HG02981 (cell line): ENCODE measurements at regions not wholly inside any gene's neighbourhood (a gene's known extent, or its start where the extent isn't known, plus 50 kb on each side); places are given as distances from the start of the nearest gene placed in this dataset.

ENCODE experiments used
- ATAC-seq: cut with Tn5 transposase; IDR thresholded peaks from one replicate; pipeline ENCODE4 v1.9.1; 2021; ENCODE audit warnings: mild to moderate bottlenecking, moderate library complexity; ENCODE audit not compliant: unreplicated experiment

DNA sequence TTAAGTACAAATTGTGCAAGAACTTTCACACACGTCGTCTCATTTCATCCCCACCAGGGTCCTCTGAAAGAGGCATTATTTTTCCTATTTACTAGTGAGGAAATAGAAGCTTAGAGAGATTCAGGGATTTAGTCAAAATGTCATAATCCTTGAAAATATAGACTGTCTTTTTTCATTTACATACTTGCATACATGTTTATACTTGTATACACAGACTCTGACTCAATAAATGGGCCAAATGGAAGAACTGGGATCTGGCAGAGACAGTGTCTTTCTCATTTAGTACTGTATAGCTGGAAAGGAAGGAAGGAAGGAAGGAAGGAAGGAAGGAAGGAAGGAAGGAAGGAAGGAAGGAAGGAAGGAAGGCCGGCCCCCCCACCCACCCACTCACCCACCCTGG is 357.7 kb upstream of the SOX5 start:
- ATAC-seq = no peak

DNA sequence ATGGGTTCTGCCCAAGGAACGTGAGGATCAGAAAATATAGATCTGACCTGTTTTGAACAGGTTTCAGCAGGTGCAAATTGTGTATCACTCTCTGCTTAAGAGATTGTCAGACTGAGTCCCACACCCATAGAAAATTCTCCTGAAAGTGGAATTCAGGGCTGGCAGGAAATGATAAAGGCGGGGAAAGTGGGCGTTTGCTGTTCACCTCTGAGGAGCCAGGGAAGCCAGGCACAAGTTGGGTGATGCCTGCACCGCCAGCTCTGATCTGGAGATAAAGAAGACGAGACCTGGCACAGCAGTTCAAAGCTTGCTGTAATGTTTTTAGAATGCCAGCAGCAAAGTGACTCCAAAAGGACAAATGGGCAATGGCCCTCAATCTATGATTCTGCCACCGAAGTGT is 356.5 kb upstream of the SOX5 start:
- ATAC-seq = no peak

DNA sequence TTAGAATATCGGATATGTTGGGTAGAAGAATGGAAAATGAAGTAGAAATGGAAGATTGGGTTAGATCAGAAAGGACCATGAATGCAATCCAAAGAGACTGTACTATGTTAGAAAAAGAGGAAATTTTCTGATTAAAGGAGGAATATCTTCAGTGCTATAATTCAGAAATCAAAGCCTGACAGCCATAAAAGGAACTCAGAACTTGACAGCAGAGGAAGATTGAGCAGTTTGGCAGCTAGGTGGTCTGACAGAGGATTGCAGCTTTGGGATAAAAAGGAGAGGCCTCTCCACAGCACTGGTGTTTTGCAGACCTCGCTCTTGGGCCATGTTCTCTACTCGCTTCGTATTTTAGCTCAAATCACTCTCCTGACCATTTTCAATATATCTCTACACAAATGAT is 354.8 kb upstream of the SOX5 start:
- no peak for ATAC-seq

DNA sequence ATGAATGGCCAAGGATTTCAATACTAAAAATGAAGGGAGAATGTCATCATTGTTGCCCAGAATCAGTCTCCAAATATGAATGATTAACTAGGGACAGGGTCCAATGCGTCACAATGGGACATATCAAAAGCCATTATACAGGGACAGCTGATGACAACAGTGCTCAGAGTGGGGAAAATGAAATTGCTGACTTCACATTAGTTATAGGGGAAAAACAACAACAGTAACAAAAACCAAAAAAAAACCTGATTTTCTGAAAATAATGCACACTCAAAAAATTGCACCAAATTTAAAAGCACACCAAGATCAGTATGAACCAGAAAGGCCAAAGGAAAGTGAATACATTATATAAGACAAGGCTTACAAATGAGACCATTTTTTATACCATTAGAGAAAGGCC is 353.2 kb upstream of the SOX5 start:
- ATAC-seq = no peak

DNA sequence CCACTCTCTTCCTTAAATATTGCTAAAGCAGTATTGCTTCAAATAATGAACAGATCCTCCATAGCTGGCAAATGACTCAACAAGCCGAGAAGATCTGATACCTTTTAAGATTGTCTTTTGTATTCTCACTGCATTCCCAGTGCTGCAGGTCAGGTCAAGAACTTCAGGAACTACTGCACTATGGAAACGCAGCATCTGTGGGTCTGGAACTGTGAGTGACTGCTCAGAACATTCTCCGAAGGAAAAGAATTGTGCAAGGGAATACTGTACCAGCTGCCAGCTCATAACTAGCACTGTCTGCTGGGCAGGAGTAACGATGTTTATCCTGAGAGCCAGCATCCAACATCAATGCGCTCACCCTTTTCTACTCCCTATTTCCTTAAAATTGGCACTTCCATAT is 348.0 kb upstream of the SOX5 start:
- ATAC-seq = no peak

DNA sequence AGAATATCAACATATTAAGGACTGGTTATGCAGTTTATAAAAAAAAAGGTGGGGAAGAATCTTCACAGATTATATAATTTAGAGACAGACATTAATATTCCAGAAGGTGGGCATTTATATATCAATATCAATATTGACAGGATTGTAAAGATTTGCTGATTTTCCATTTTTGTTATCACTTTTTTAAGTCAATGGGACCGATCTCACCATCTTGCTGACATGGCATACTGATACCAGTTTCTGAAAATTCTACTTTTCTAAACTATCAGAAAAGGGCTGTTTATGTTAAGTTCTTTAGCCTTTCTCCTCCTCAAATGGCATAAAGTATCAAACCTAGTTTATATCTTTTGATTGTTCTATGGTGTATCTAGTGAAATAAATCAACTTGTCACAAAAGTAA is 344.1 kb upstream of the SOX5 start:
- no peak for ATAC-seq

DNA sequence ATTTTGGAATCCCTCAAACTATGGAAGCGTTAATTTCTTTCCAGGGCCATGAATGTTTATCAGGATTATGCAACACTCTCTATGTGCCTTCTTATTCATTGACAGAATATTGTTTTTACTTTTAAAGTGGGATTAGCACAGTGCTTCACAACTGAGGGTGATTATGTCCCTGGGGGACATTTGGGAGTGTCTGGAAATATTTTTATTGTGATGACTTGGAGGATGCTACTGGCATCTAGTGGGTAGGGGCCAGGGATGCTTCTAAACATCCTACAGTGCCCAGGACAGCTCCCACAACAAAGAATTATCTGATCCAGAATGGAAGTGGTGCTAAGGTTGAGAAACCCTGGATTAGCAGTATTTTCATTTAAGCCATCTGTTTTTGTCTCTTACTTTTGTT is 338.5 kb upstream of the SOX5 start:
- ATAC-seq = no peak

DNA sequence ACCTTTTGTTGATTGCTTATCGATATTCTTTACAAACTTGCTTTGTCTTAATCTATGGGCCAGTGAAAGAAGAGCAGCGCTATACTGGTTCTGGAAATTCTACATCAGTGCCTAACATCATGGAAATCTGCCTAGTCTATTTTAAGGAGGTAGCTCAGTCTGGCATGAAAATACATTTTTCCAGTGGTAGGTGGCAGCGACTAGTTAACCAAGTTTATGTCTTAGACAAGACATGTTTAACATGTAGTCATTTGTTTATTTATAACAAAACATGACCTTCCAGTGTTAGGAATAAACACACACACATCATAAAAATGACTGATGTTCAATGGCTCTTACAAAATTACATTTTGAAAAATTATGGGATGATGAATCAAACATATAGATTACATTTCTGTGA is 336.0 kb upstream of the SOX5 start:
- ATAC-seq = no peak

DNA sequence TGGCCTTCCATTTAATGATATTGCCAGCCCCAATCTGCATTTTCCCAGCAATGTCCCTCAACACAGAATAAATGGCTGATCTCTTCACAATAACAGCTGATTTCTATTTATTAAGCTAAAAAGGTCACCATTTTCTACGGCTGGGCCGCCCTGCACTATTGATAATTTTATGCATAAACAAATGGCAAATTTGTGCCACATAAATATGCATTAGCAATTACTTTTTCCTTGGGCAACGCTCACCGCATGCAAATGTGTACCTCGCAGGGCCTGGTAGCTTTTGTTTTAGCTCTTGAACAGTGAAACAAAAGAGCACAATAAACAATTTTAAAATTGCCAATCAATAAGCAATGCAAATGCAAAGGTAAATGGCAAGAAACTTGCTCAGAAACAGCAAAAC is 331.9 kb upstream of the SOX5 start:
- ATAC-seq = no peak

DNA sequence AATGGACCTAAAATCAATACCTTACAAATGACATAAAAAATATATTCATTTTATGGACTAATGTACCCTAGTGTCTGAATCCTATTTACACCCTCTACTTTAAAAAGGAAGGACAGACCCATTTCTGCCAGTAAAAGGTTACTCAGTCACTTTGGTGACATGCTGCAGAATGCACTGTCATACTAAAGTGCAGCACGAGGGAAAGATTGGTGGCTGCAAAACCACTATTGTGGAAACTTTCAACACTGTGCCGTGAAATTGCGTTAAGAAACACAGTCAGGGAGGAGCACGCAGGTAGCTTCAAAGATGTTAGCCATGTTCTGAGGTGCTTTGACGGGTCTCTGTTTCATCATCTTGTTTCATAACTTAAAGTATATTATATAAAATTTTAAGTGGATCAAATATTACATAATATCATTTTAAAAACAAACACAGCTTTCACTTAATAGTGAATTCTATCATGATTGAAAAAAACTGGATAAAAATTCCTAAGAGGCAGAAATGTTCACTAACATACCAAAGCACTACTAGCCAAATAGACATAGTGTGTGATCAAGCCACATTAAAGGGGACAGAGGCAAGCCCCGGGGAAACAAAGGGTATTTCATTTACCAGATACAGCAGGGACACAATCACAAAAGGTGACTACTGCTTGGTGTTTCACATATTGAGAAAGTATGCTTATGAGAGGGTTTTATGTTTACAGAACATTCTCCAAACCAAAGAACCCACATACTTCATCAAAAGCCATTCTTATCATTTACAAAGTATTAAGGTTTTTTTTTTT is 330.8 kb upstream of the SOX5 start:
- no peak for ATAC-seq

DNA sequence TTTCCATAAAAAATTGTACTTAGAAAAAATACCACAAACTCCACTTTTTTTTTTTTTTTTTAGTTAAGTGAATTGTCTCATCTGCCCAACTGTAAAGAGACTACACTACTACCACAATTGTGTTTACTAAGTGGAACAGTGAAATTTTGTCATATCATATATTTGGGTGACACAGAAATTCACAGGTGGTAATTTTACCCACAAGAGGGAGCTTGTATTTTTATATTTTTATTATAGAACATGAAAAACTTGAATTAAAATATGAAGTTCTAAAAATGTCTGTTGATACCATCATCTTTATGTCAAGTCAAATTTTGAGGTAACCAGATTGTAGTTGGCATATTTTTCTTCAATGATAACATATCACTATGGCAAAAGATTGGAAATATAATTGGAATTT is 329.4 kb upstream of the SOX5 start:
- no peak for ATAC-seq

DNA sequence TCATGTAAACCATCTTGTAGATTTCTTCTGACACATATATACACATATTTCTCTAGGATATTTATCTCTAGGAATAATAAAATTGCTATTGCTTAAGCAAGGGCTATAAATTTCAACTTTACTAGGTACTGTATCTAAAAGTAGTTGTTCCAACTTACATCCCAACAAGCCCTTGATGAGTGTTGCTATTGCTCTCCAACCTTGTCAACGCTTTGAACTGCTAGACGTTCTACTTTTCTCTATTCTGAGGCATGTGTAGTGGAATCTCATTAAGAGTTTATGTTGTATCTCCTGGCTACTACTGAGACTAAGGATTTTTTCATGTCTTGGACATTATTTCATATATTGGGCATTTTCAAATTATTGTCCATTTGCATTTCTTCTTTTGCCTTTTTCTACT is 321.5 kb upstream of the SOX5 start:
- ATAC-seq = no peak

DNA sequence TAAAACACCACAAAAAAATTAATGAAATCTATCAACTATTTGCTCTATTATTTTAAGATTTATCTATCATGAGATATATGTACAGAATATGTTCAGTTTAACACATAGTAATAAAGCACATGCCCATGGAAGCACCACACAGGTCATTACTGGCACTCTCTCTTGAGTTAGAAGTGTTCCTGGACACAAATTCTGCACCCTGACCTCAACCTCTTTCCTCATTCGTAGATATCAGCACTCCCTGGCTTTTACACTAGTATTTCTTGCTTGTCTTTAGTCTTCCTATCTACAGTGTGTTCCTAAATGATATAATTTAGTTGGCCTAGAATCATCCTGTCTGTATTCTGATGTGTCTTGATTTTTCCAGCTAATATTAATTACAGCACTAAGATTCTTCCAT is 321.0 kb upstream of the SOX5 start:
- no peak for ATAC-seq

DNA sequence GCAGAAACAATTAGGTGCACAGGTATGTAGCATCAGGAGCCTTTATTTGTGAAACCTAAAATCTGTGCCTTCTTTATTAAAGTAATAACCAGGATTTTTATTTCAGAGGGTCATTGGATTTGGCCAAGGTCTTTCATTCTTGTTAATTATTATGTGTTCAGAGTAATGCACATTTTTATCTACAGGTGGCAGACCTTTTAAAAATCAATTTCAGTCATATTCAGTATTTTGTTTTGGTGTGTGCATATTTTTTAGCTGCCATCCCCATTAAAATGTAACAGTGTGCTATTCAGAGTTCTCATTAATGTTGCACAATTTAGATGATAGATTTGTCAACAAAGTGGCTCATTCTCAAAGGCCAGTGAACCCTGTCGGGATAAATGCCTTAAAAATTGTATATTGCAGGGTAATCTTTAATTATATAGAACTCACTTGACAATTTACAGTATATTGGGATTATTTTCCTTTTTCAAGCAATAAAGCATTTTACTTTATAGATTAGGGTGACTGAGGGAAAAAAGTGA is 319.3 kb upstream of the SOX5 start:
- no peak for ATAC-seq

DNA sequence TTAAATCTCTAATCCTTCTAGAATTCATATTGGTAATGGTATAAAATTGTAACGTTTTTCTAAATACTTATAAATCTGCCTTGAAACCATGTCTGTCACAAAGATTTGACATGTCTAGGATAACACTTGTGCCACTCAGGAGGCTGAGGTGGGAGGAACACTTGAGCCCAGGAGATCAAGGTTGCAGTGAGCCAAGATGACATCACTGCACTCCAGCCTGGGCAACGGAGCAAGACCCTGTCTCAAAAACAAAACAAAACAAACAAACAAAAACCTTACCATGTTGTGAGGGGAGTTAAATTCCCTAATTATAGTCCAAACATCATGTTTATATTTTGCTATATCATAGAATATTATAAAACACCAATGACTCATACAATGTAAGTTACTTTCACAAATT is 317.5 kb upstream of the SOX5 start:
- no peak for ATAC-seq

DNA sequence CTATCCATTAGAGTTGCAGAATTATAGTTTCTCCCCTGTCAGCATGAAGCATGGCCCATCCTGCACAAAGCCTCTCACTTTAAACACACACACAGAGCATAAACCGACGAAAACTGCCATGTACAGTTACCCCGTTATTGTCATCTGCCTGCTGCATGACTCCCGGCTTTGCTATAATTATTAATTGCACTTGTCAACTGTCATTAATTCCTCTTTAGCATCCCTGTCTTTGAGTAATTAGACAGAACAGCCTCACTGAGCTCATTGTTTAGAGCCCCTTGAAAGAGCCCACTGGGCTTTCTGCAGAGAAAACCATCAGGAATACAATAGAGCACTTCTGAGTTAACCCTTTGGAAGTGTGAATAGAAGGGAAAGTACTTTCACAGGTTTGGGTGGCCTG is 307.2 kb upstream of the SOX5 start:
- ATAC-seq = no peak

DNA sequence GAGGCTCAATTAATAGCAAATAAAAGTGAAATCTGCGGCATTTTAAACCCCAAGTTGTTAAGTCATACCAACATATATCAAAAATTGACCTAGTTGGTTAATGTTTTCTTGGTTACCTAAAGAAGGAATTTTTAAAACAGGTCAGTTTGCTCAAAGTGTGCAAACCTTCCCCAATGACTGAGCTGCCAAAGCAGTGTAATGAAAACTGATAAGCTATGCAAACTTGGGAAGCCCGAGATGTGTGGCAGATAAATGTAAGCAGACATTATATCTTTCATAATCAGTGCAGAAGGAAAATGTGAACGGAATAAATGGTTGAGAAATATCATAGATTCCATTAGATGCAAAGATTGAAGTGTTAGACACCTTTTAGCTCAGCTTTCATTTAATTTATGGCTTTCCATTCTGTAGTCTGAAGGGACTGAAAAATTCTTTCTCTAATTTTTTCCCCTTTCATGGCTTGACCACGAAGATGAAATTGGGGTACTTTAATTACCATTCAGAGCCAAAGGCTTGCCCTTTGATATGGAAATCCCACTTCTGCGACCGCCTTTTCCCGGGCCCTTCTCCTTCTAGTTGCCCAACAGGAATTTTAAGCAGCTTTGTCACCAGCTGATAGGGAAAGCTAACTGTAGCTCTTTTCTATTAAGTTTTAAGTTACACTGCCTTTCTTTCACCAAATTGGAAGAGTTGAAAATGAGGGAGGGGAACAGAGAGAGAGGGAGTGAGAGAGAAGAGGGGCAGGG is 306.6 kb upstream of the SOX5 start:
- no peak for ATAC-seq

DNA sequence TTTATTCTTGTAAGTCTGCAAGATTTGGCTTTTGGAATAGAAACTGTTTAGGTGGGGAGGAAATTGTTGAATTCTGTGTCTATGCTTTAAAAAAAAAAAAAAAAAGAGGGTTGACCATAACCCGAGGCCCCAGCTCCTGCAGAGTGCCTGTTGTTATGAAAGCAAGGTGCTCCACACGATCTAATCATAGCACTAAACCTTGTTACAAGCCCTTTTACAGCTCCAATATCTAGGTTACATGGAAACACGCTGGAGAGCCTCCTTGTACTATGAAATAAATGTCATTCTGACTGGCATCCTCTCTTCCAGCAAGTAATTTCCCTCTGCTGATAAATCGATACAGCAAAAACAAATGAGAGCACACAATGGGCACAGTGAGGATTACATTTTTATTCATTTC is 303.1 kb upstream of the SOX5 start:
- no peak for ATAC-seq

DNA sequence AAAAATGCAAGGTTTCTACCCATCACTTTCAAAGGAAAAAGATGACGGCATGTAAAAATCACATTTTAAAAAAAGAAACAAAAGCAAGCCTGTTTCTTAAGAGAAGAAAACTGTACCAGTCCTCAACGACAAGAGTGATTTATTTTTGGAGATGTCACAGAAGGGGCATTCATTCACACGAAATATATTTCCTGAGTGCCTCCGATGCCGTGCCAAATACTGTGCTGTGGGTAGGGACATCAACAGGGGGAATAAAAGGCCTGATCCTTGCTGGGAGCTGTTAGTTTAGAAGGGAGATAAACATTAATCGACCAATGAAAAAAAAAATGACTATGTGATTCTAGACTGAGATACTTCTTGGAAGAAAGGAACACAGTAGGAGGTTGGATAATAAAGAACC is 297.5 kb upstream of the SOX5 start:
- no peak for ATAC-seq

DNA sequence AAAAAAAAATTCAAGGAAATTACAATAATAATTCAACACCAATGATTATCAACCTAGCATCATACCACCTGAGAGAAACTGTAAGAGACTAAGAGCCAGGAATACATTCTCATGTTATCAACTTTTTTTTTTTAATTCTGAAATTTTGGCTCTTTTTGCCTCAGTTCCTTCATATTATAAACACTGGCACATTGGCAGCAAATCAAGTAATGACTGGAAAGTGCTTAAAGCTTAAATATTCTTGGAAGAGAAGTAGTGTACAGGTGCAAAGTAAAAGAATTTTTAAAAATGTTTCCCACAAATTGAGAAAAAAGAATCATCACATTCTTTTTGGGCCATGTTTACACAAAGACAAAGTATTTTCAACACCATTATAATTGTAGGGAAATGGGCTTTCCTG is 296.9 kb upstream of the SOX5 start:
- no peak for ATAC-seq

DNA sequence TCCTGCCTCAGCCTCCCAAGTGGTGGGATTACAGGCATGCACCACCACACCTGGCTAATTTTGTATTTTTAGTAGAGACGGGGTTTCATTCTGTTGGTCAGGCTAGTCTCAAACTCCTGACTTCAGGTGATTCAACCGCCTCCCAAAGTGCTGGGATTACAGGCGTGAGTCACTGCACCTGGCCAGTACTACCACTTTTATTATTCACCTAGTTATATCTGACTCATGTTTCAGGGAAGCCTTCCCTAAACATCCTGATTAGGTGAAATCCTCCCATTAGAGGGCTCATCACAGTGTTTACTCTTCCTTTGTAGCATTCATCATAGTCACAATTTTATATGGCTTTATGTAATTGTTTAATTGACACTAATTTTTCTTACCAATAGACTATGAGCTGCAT is 295.3 kb upstream of the SOX5 start:
- no peak for ATAC-seq

DNA sequence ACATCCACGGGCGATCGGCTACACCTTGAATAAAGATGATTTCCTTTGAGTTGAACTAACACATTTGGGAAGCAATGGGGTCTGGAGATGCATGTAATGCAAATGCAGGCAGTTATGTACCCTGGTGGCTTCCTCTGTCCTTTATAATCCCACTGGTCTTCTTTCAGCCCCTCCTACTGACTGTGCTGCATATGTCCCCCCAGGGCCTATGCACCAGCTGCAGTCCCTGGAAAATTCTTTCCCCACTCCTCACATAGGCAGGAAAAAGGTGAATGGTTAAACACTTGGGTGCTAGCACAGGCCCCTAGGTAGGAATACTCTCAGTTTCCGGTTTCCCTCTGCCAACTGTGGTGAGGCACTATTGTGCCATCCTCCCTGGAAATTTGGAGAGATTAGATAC is 294.8 kb upstream of the SOX5 start:
- ATAC-seq = no peak

DNA sequence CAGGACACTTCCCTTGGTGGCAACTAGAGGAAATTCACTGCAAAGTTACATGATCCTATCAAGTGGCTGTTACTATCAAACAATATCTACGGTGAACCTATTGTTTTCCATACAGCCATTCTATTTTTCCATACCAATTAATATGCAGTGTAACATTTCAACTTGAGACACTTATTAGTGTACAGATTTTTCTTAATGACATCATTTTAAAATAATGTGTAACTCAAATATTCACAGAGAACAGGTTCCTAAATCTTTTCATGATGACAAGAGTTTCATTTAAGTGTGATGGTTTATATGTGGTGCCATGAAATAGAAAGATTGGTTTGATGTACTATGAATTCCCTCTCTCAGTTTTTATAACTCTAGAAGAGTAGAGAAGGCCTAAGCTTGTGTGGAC is 291.2 kb upstream of the SOX5 start:
- no peak for ATAC-seq
